WTC11 (cell line): ENCODE measurements at regions not wholly inside any gene's neighbourhood (a gene's known extent, or its start where the extent isn't known, plus 50 kb on each side); places are given as distances from the start of the nearest gene placed in this dataset.

Experiments
- AFF4 ChIP-seq: sonication (generic); formaldehyde crosslinking; IDR thresholded peaks from 2 replicates; pipeline ENCODE4 v1.8.1; 2023; ENCODE audit warnings: mild to moderate bottlenecking, missing genetic modification reagents, borderline replicate concordance
- CREM ChIP-seq: sonication (generic); formaldehyde crosslinking; IDR thresholded peaks from 2 replicates; pipeline ENCODE4 v1.8.1; 2022; ENCODE audit warnings: mild to moderate bottlenecking, missing genetic modification reagents, moderate library complexity
- CTCF ChIP-seq: fragments of 200-600 bp; IDR thresholded peaks from 2 replicates; pipeline ENCODE4 v1.8.0; 2022; ENCODE audit warnings: antibody characterized with exemption

- TF ChIP-seq CTCF (no peak), CREM (CRISPR knock-in tag) (no peak), AFF4 (CRISPR knock-in tag) (no peak)
Observed at GRCh38 chr3:104598848-104599511, 767.7 kb upstream of the ALCAM start.
